GM12878 (cell line): ENCODE measurements at regions not wholly inside any gene's neighbourhood (a gene's known extent, or its start where the extent isn't known, plus 50 kb on each side); places are given as distances from the start of the nearest gene placed in this dataset.

Experiments used
- ATAC-seq: fragments of 200-7000 bp; cut with Tn5 transposase; 3 replicates; pipeline ENCODE4 v1.9.1; 2020; ENCODE audit warnings: mild to moderate bottlenecking, moderate library complexity
- BruUV-seq: library from RNA; stranded (reverse); fragments of 400-500 nt; replicated peaks from 2 replicates; lab custom pipeline; 2021; lab: Mats Ljungman, UMichigan
- CTCF ChIA-PET: fragments of 300-600 bp; sonication (Branson Sonifier 250); formaldehyde crosslinking; extraction: SDS; loops from one replicate; lab custom pipeline; 2021; ENCODE audit warnings: inconsistent platforms; lab: Yijun Ruan, JAX
- POLR2A ChIA-PET: fragments of 350-600 bp; formaldehyde crosslinking; extraction: SDS; loops from one replicate; lab custom pipeline; 2021; ENCODE audit warnings: inconsistent platforms; lab: Charles Lee
- RAD21 ChIA-PET: fragments of 300-600 bp; sonication (Branson Sonifier 250); formaldehyde crosslinking; loops from one replicate; lab custom pipeline; 2023; ENCODE audit warnings: antibody characterized with exemption; ENCODE audit not compliant: unreplicated experiment; lab: Charles Lee
- SMC1A ChIA-PET: fragments of 300-600 bp; sonication (Branson Sonifier 250); formaldehyde crosslinking; loops from one replicate; lab custom pipeline; 2023; ENCODE audit not compliant: unreplicated experiment, uncharacterized antibody; lab: Charles Lee
- DNase-seq: peaks from one replicate; pipeline ENCODE4 v3.0.0-alpha.2; 2011; ENCODE audit warnings: low read depth, low spot score
- FAIRE-seq: peaks from 3 replicates; lab custom pipeline; 2011; peaks lifted over from hg19 to GRCh38; lab: Jason Lieb, UNC
- H2AFZ ChIP-seq: 2 replicates; pipeline ENCODE4 v1.6.0; 2011; ENCODE audit warnings: low read depth, low read length, control low read depth; ENCODE audit not compliant: control insufficient read depth
- H3K27ac ChIP-seq: 2 replicates; pipeline ENCODE4 v1.5.1; 2011; ENCODE audit warnings: control low read depth; ENCODE audit not compliant: control insufficient read depth, insufficient read depth
- H3K27me3 ChIP-seq, 2 experiments: replicated peaks in 1 of 2; 2 replicates each; pipeline versions ENCODE4 v1.6.0 to v1.6.1; 2011; ENCODE audit warnings: low read length in 1 of 2; ENCODE audit not compliant: control insufficient read depth in 2 of 2, insufficient read depth in 2 of 2
- H3K36me3 ChIP-seq, 2 experiments: 2 replicates each; pipeline ENCODE4 v1.5.1; 2011; ENCODE audit warnings: low read length in 1 of 2; ENCODE audit not compliant: control insufficient read depth in 2 of 2, insufficient read depth in 2 of 2
- H3K4me1 ChIP-seq: 2 replicates; pipeline ENCODE4 v1.6.1; 2011; ENCODE audit warnings: mild to moderate bottlenecking, low read length, moderate library complexity, mixed read lengths; ENCODE audit not compliant: control insufficient read depth, insufficient read depth
- H3K4me2 ChIP-seq: 2 replicates; pipeline ENCODE4 v1.6.0; 2011; ENCODE audit warnings: control low read depth; ENCODE audit not compliant: control insufficient read depth, insufficient read depth
- H3K4me3 ChIP-seq: fragments of 200-600 bp; sonication (generic); 2 replicates; pipeline ENCODE4 v1.5.1; 2016
- H3K79me2 ChIP-seq: 2 replicates; pipeline ENCODE4 v1.6.0; 2011; ENCODE audit warnings: low read length; ENCODE audit not compliant: control insufficient read depth, insufficient read depth
- H3K9ac ChIP-seq: 2 replicates; pipeline ENCODE4 v1.8.0; 2011; ENCODE audit warnings: low read length, control low read depth, mixed read lengths; ENCODE audit not compliant: control insufficient read depth, insufficient read depth
- H3K9me3 ChIP-seq: replicated peaks from 3 replicates; pipeline ENCODE4 v1.5.1; 2011; ENCODE audit warnings: mild to moderate bottlenecking, low read length; ENCODE audit not compliant: control insufficient read depth, insufficient read depth
- H4K20me1 ChIP-seq: 2 replicates; pipeline ENCODE4 v1.6.0; 2011; ENCODE audit not compliant: control insufficient read depth, insufficient read depth
- BRCA1 ChIP-seq: IDR thresholded peaks from 2 replicates; pipeline ENCODE4 v1.6.1; 2011; ENCODE audit warnings: low read depth, low read length, improper control_type of control experiment
- CHD1 ChIP-seq: IDR thresholded peaks from 2 replicates; pipeline ENCODE4 v1.6.1; 2012; ENCODE audit warnings: low read depth, low read length, improper control_type of control experiment
- DPF2 ChIP-seq: fragments of 450-650 bp; IDR thresholded peaks from 2 replicates; pipeline ENCODE4 v1.6.1; 2017; ENCODE audit warnings: mild to moderate bottlenecking
- GATAD2B ChIP-seq: fragments of 450-650 bp; conservative IDR thresholded peaks from 2 replicates; pipeline ENCODE4 v1.6.1; 2017; ENCODE audit warnings: low read depth, mild to moderate bottlenecking, moderate library complexity
- LARP7 ChIP-seq: fragments of 450-650 bp; IDR thresholded peaks from 2 replicates; pipeline ENCODE4 v1.6.1; 2017; ENCODE audit warnings: mild to moderate bottlenecking
- MEF2A ChIP-seq: IDR thresholded peaks from 2 replicates; pipeline ENCODE4 v1.6.1; 2011; ENCODE audit warnings: low read depth, mild to moderate bottlenecking, low read length, moderate library complexity; ENCODE audit not compliant: insufficient read depth
- MTA3 ChIP-seq: IDR thresholded peaks from 2 replicates; pipeline ENCODE4 v1.6.1; 2012; ENCODE audit warnings: low read length, inconsistent platforms, borderline replicate concordance
- MYC ChIP-seq: IDR thresholded peaks from 2 replicates; pipeline ENCODE4 v1.6.1; 2011; ENCODE audit warnings: mild to moderate bottlenecking, low read length, moderate library complexity, inconsistent platforms; ENCODE audit not compliant: insufficient read depth, insufficient replicate concordance, insufficient read length, severe bottlenecking
- PAX5 ChIP-seq: IDR thresholded peaks from 2 replicates; pipeline ENCODE4 v1.6.1; 2011; ENCODE audit warnings: low read depth, low read length, borderline replicate concordance
- POLR2AphosphoS5 ChIP-seq: IDR thresholded peaks from 2 replicates; pipeline ENCODE4 v1.6.1; 2011; ENCODE audit warnings: mild to moderate bottlenecking, low read length, inconsistent platforms
- RBBP5 ChIP-seq: fragments of 200-600 bp; sonication (generic); conservative IDR thresholded peaks from 2 replicates; pipeline ENCODE4 v1.6.1; 2016
- SMARCA5 ChIP-seq: fragments of 450-650 bp; IDR thresholded peaks from 2 replicates; pipeline ENCODE4 v1.6.1; 2017; ENCODE audit warnings: mild to moderate bottlenecking
- SMC3 ChIP-seq: IDR thresholded peaks from 2 replicates; pipeline ENCODE4 v1.6.1; 2011; ENCODE audit warnings: low read length, improper control_type of control experiment, borderline replicate concordance
- YY1 ChIP-seq: IDR thresholded peaks from 2 replicates; pipeline ENCODE4 v1.6.1; 2011; ENCODE audit warnings: low read depth, mild to moderate bottlenecking, low read length
- ZNF207 ChIP-seq: fragments of 450-650 bp; IDR thresholded peaks from 2 replicates; pipeline ENCODE4 v1.6.1; 2014; ENCODE audit warnings: antibody characterized with exemption, mild to moderate bottlenecking, borderline replicate concordance
- ZNF217 ChIP-seq: fragments of 450-650 bp; IDR thresholded peaks from 2 replicates; pipeline ENCODE4 v1.6.1; 2017; ENCODE audit warnings: antibody characterized with exemption, mild to moderate bottlenecking
- ZSCAN29 ChIP-seq: fragments of 450-650 bp; IDR thresholded peaks from 2 replicates; pipeline ENCODE4 v1.6.1; 2017; ENCODE audit warnings: mild to moderate bottlenecking, moderate library complexity
- in situ Hi-C: fragments of 300-500 bp; cut with MboI; formaldehyde crosslinking; loops from 9 replicates; pipeline ENCODE4 v1.14.3; 2018; ENCODE audit warnings: mixed read lengths
- intact Hi-C: fragments of 100-400 bp; cut with micrococcal nuclease; formaldehyde crosslinking; loops from one replicate; pipeline ENCODE4 v1.14.2; 2022; ENCODE audit not compliant: unreplicated experiment
- TF ChIP-seq, protein P1 (sequence below): IDR thresholded peaks from 2 replicates; pipeline ENCODE4 v1.6.1; 2012; ENCODE audit warnings: low read depth, low read length, improper control_type of control experiment
- TF ChIP-seq, protein P2 (sequence below): IDR thresholded peaks from 2 replicates; pipeline ENCODE4 v1.6.1; 2011; ENCODE audit warnings: borderline replicate concordance, low read depth, mild to moderate bottlenecking, moderate library complexity, mixed read lengths, low read length; ENCODE audit not compliant: insufficient read depth; ENCODE audit errors: extremely low read length

DNA sequence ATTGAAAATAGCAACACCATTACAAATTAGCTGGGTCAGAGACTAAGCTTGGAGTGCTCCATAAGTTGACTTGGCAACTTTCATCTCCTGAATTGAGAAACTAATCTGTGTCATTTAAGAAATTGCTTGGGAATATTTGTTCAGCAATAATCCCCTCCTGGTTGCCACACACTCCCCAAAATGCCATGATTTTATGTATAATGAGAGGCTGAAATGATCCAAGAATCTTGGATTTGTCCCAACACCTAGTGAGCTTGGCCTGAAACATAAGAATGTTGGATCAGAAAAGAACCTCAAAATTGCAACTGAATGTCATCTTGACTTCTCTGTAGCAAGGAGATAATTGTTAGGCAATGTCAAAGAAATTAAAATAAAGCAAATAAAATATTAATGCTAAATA, 805.9 kb upstream of the ADAMTS5 start:
- POLR2A ChIA-PET, result no interaction called here

More for the DNA sequence above, 805.9 kb upstream of the ADAMTS5 start:
- ChIA-PET SMC1A (no interaction called here), RAD21 (no interaction called here), CTCF (no interaction called here)
- BruUV-seq, result no TSS peak
- Histone ChIP-seq H3K9me3 (no peaks in the 10 kb centered on the region), H4K20me1 (no peaks in the 10 kb centered on the region), H3K4me2 (no peak overlapping the region), H3K9ac (no peak overlapping the region), H3K27me3 (no peaks in the 10 kb centered on the region), H3K79me2 (no peaks in the 10 kb centered on the region), H3K27ac (no peak overlapping the region), H3K4me1 (no peaks in the 10 kb centered on the region), H3K36me3 (no peaks in the 10 kb centered on the region), H3K4me3 (no peak overlapping the region), H2AFZ (no peak overlapping the region)
- no peak for ATAC-seq
- TF ChIP-seq ZNF217 (no peak), MEF2A (no peak), ZSCAN29 (no peak), ZNF207 (no peak), YY1 (no peak), PAX5 (no peak), CHD1 (no peak), BRCA1 (no peak), RBBP5 (no peak), LARP7 (no peak), GATAD2B (no peak), SMARCA5 (no peak), MYC (no peak), SMC3 (no peak), DPF2 (no peak), POLR2AphosphoS5 (no peak), MTA3 (no peak)
- TF ChIP-seq, protein P1, sequence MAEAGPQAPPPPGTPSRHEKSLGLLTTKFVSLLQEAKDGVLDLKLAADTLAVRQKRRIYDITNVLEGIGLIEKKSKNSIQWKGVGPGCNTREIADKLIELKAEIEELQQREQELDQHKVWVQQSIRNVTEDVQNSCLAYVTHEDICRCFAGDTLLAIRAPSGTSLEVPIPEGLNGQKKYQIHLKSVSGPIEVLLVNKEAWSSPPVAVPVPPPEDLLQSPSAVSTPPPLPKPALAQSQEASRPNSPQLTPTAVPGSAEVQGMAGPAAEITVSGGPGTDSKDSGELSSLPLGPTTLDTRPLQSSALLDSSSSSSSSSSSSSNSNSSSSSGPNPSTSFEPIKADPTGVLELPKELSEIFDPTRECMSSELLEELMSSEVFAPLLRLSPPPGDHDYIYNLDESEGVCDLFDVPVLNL, result no peak
- TF ChIP-seq, protein P2, sequence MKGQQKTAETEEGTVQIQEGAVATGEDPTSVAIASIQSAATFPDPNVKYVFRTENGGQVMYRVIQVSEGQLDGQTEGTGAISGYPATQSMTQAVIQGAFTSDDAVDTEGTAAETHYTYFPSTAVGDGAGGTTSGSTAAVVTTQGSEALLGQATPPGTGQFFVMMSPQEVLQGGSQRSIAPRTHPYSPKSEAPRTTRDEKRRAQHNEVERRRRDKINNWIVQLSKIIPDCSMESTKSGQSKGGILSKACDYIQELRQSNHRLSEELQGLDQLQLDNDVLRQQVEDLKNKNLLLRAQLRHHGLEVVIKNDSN, result no peak
- FAIRE-seq, result no peak
- no peak for DNase-seq
- in situ Hi-C loops (no loop called here), intact Hi-C loops (no loop called here)
